H1 (cell line): ENCODE measurements at regions not wholly inside any gene's neighbourhood (a gene's known extent, or its start where the extent isn't known, plus 50 kb on each side); places are given as distances from the start of the nearest gene placed in this dataset.

Experiments
- GABPA ChIP-seq: IDR thresholded peaks from 2 replicates; pipeline ENCODE4 v1.6.1; 2011; ENCODE audit warnings: mild to moderate bottlenecking, low read length, moderate library complexity, borderline replicate concordance; ENCODE audit not compliant: insufficient read depth
- MAFK ChIP-seq: IDR thresholded peaks from 2 replicates; pipeline ENCODE4 v1.6.1; 2012; ENCODE audit warnings: low read depth, mild to moderate bottlenecking, improper control_type of control experiment, low read length
- TF ChIP-seq, protein P1 (sequence below), 3 experiments: IDR thresholded peaks; 1 replicate in 2 of 3; 2 replicates in 1 of 3; pipeline versions ENCODE4 v1.5.1 to v1.6.1; 2011; ENCODE audit warnings: low read length in 3 of 3, mild to moderate bottlenecking in 3 of 3, inconsistent platforms in 2 of 3, low read depth in 1 of 3, moderate library complexity in 1 of 3; ENCODE audit not compliant: insufficient read depth in 1 of 3; ENCODE audit errors: control extremely low read depth in 1 of 3
- TF ChIP-seq, protein P2 (sequence below): IDR thresholded peaks from 2 replicates; pipeline ENCODE4 v1.6.1; 2012; ENCODE audit warnings: inconsistent platforms

DNA sequence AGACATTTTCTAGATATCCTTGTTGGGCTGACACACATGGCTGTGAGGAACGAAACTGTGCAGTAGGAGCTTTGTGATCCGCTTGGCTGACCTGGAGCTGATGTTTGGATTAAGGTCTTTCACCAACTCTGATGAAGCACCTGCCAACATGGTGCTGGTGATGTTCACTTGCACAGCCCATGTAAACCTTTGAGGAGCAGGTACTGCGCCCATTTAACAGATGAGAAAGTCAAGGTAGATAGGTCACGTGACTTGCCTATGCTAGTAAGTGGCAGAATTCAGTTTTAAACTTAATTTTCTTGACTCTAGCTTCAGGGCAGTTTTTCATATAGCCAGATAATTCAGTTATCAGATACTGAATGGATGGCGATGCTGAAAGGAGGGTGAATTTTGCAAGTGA lies 351.9 kb downstream of the RPS24 start:
- no peak for TF ChIP-seq MAFK
- TF ChIP-seq GABPA: no peak
- TF ChIP-seq, protein P1, sequence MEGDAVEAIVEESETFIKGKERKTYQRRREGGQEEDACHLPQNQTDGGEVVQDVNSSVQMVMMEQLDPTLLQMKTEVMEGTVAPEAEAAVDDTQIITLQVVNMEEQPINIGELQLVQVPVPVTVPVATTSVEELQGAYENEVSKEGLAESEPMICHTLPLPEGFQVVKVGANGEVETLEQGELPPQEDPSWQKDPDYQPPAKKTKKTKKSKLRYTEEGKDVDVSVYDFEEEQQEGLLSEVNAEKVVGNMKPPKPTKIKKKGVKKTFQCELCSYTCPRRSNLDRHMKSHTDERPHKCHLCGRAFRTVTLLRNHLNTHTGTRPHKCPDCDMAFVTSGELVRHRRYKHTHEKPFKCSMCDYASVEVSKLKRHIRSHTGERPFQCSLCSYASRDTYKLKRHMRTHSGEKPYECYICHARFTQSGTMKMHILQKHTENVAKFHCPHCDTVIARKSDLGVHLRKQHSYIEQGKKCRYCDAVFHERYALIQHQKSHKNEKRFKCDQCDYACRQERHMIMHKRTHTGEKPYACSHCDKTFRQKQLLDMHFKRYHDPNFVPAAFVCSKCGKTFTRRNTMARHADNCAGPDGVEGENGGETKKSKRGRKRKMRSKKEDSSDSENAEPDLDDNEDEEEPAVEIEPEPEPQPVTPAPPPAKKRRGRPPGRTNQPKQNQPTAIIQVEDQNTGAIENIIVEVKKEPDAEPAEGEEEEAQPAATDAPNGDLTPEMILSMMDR (IDR thresholded peaks at IDR 0.05; ENCODE audit: control extremely low read depth in 1 of 3, insufficient read depth in 1 of 3, low read depth in 1 of 3, low read length in 3 of 3): no peak
- TF ChIP-seq, protein P2, sequence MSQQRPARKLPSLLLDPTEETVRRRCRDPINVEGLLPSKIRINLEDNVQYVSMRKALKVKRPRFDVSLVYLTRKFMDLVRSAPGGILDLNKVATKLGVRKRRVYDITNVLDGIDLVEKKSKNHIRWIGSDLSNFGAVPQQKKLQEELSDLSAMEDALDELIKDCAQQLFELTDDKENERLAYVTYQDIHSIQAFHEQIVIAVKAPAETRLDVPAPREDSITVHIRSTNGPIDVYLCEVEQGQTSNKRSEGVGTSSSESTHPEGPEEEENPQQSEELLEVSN: no peak
